NAMALWA (cell line): ENCODE measurements at regions not wholly inside any gene's neighbourhood (a gene's known extent, or its start where the extent isn't known, plus 50 kb on each side); places are given as distances from the start of the nearest gene placed in this dataset.
A peak's percentile ranks its signal among the peaks of the same experiment; 100 is the strongest.

Experiments
- DNase-seq: peaks from one replicate; pipeline ENCODE4 v3.0.0-alpha.2; 2015; ENCODE audit warnings: low spot score

- DNase-seq = no peak
These were observed 381.8 kb downstream of the SOX9 start for GRCh38 chr17:72502371-72503341.

- no peak for DNase-seq
These were observed 382.7 kb downstream of the SOX9 start for GRCh38 chr17:72503556-72503955.

GRCh38 chr17:72504783-72505182 is 384.0 kb downstream of the SOX9 start:
- no peak for DNase-seq

GRCh38 chr17:72506773-72507172 is 386.0 kb downstream of the SOX9 start:
- no peak for DNase-seq

GRCh38 chr17:72507370-72507769 is 386.6 kb downstream of the SOX9 start:
- no peak for DNase-seq

- DNase-seq = peak; percentile 2
These were observed 389.7 kb downstream of the SOX9 start for GRCh38 chr17:72510351-72511016.

- no peak for DNase-seq
These were observed 390.4 kb downstream of the SOX9 start for GRCh38 chr17:72511242-72511641.

- DNase-seq = no peak
These were observed 391.1 kb downstream of the SOX9 start for GRCh38 chr17:72511874-72512273.

GRCh38 chr17:72512649-72513556 is 392.1 kb downstream of the SOX9 start:
- no peak for DNase-seq

- no peak for DNase-seq
These were observed 393.6 kb downstream of the SOX9 start for GRCh38 chr17:72514321-72514861.

- no peak for DNase-seq
These were observed 394.1 kb downstream of the SOX9 start for GRCh38 chr17:72514891-72515290.

- no peak for DNase-seq
These were observed 394.7 kb downstream of the SOX9 start for GRCh38 chr17:72515291-72516065.

GRCh38 chr17:72516772-72517399 is 396.1 kb downstream of the SOX9 start:
- DNase-seq = no peak

- DNase-seq = no peak
These were observed 396.8 kb downstream of the SOX9 start for GRCh38 chr17:72517413-72518158.

- no peak for DNase-seq
These were observed 397.4 kb downstream of the SOX9 start for GRCh38 chr17:72518159-72518732.

- no peak for DNase-seq
These were observed 398.2 kb downstream of the SOX9 start for GRCh38 chr17:72518753-72519597.

GRCh38 chr17:72519598-72519936 is 398.7 kb downstream of the SOX9 start:
- no peak for DNase-seq

GRCh38 chr17:72520665-72521303 is 400.0 kb downstream of the SOX9 start:
- DNase-seq = no peak
